Neural progenitor cell (in vitro differentiated cells): ENCODE measurements at regions not wholly inside any gene's neighbourhood (a gene's known extent, or its start where the extent isn't known, plus 50 kb on each side); places are given as distances from the start of the nearest gene placed in this dataset.

ENCODE experiments used
- CTCF ChIP-seq: fragments of 200-600 bp; sonication (generic); IDR thresholded peaks from 2 replicates; pipeline ENCODE4 v1.5.1; 2017; ENCODE audit warnings: antibody characterized with exemption, mild to moderate bottlenecking
- EZH2 ChIP-seq: fragments of 200-600 bp; sonication (generic); IDR thresholded peaks from 2 replicates; pipeline ENCODE4 v1.6.1; 2017; ENCODE audit warnings: antibody characterized with exemption, mild to moderate bottlenecking, moderate library complexity

GRCh38 chr1:14545422-14546025, 53.0 kb upstream of the KAZN start:
- no peak for TF ChIP-seq CTCF
- no peak for TF ChIP-seq EZH2
